Bronchial epithelial cell (primary cell): ENCODE measurements at regions not wholly inside any gene's neighbourhood (a gene's known extent, or its start where the extent isn't known, plus 50 kb on each side); places are given as distances from the start of the nearest gene placed in this dataset.

Experiments used
- DNase-seq: peaks from one replicate; pipeline ENCODE4 v3.0.0-alpha.2; 2010; ENCODE audit warnings: low read depth
- FAIRE-seq: peaks from 2 replicates; lab custom pipeline; 2011; peaks lifted over from hg19 to GRCh38; lab: Jason Lieb, UNC
- H3K27me3 ChIP-seq: 2 replicates; pipeline ENCODE4 v1.5.1; 2011; ENCODE audit warnings: low read length; ENCODE audit not compliant: control insufficient read depth, insufficient read depth
- H3K36me3 ChIP-seq: 2 replicates; pipeline ENCODE4 v1.5.1; 2011; ENCODE audit warnings: low read length; ENCODE audit not compliant: control insufficient read depth, insufficient read depth
- H3K4me3 ChIP-seq: 2 replicates; pipeline ENCODE4 v1.5.1; 2011; ENCODE audit warnings: mild to moderate bottlenecking, low read depth, low read length, control low read depth
- CTCF ChIP-seq: IDR thresholded peaks from 2 replicates; pipeline ENCODE4 v1.5.1; 2011; ENCODE audit warnings: mild to moderate bottlenecking, moderate library complexity, low read length, control low read depth, inconsistent platforms; ENCODE audit not compliant: insufficient read depth, severe bottlenecking

- no peaks in the 10 kb centered on the region for H3K36me3 ChIP-seq
- no peak for TF ChIP-seq CTCF
- no peaks in the 10 kb centered on the region for H3K27me3 ChIP-seq
- H3K4me3 ChIP-seq: no peak overlapping the region
- no peak for FAIRE-seq
- DNase-seq: peak; percentile 46
Measured at GRCh38 chrY:16629146-16629545, 1250.9 kb downstream of the CDY2B start.

- Histone ChIP-seq H3K36me3 (no peaks in the 10 kb centered on the region), H3K4me3 (no peak overlapping the region), H3K27me3 (no peaks in the 10 kb centered on the region)
- DNase-seq (peak; percentile 54), FAIRE-seq (no peak)
- TF ChIP-seq CTCF: no peak
Measured at GRCh38 chrY:16627122-16627521, 1252.9 kb downstream of the CDY2B start.

GRCh38 chrY:16616201-16616975 lies 1263.6 kb downstream of the CDY2B start:
- Histone ChIP-seq H3K27me3 (no peaks in the 10 kb centered on the region), H3K36me3 (no peaks in the 10 kb centered on the region), H3K4me3 (no peak overlapping the region)
- no peak for TF ChIP-seq CTCF
- DNase-seq (peak; percentile 91), FAIRE-seq (no peak)

- Histone ChIP-seq H3K27me3 (no peaks in the 10 kb centered on the region), H3K4me3 (no peak overlapping the region), H3K36me3 (no peaks in the 10 kb centered on the region)
- peak; percentile 63 for DNase-seq
- no peak for FAIRE-seq
- no peak for TF ChIP-seq CTCF
Measured at GRCh38 chrY:16608679-16609078, 1271.3 kb downstream of the CDY2B start.

- Histone ChIP-seq H3K27me3 (no peaks in the 10 kb centered on the region), H3K4me3 (no peak overlapping the region), H3K36me3 (no peaks in the 10 kb centered on the region)
- DNase-seq (no peak), FAIRE-seq (no peak)
- no peak for TF ChIP-seq CTCF
Measured at GRCh38 chrY:16602146-16602545, 1277.9 kb downstream of the CDY2B start.

- FAIRE-seq (no peak), DNase-seq (no peak)
- H3K4me3 ChIP-seq: no peak overlapping the region
- no peaks in the 10 kb centered on the region for H3K36me3 ChIP-seq
- TF ChIP-seq CTCF: no peak
- no peaks in the 10 kb centered on the region for H3K27me3 ChIP-seq
Measured at GRCh38 chrY:16601626-16602025, 1278.4 kb downstream of the CDY2B start.
